ENCODE measurements at regions not wholly inside any gene's neighbourhood (a gene's known extent, or its start where the extent isn't known, plus 50 kb on each side); places are given as distances from the start of the nearest gene placed in this dataset.

- TF ChIP-seq POLR2AphosphoS5 (IDR thresholded peaks at IDR 0.05; ENCODE audit: low read depth, low read length) (no peak), TAF1 (IDR thresholded peaks at IDR 0.05; ENCODE audit: borderline replicate concordance, low read depth, low read length) (no peak)
Measured at GRCh38 chr10:30727524-30727923, 98.0 kb upstream of the LYZL2 start.
